ENCODE measurements at regions not wholly inside any gene's neighbourhood (a gene's known extent, or its start where the extent isn't known, plus 50 kb on each side); places are given as distances from the start of the nearest gene placed in this dataset.

- DNase-seq (ENCODE audit: low spot score): no peak
- TF ChIP-seq CTCF (IDR thresholded peaks at IDR 0.05): no peak
- Histone ChIP-seq H3K27ac (no peak overlapping the region), H3K4me3 (no peak overlapping the region)
Observed at GRCh38 chr2:122977580-122977979, 1047.5 kb upstream of the CNTNAP5 start.

GRCh38 chr2:122980671-122981070, 1044.4 kb upstream of the CNTNAP5 start:
- no peak for DNase-seq (ENCODE audit: low spot score)
- H3K27ac ChIP-seq: no peak overlapping the region
- no peak for TF ChIP-seq CTCF (IDR thresholded peaks at IDR 0.05)
- no peak overlapping the region for H3K4me3 ChIP-seq

GRCh38 chr2:122982936-122983335, 1042.2 kb upstream of the CNTNAP5 start:
- Histone ChIP-seq H3K4me3 (no peak overlapping the region), H3K27ac (no peak overlapping the region)
- TF ChIP-seq CTCF (IDR thresholded peaks at IDR 0.05): no peak
- DNase-seq (ENCODE audit: low spot score): no peak

GRCh38 chr2:122988395-122989221, 1036.5 kb upstream of the CNTNAP5 start:
- no peak overlapping the region for H3K27ac ChIP-seq
- no peak for TF ChIP-seq CTCF (IDR thresholded peaks at IDR 0.05)
- H3K4me3 ChIP-seq: no peak overlapping the region
- no peak for DNase-seq (ENCODE audit: low spot score)

GRCh38 chr2:122993592-122993991, 1031.5 kb upstream of the CNTNAP5 start:
- DNase-seq (ENCODE audit: low spot score): no peak
- no peak overlapping the region for H3K4me3 ChIP-seq
- no peak overlapping the region for H3K27ac ChIP-seq
- TF ChIP-seq CTCF (IDR thresholded peaks at IDR 0.05): no peak

GRCh38 chr2:122999258-122999657, 1025.8 kb upstream of the CNTNAP5 start:
- Histone ChIP-seq H3K27ac (no peak overlapping the region), H3K4me3 (no peak overlapping the region)
- no peak for DNase-seq (ENCODE audit: low spot score)
- TF ChIP-seq CTCF (IDR thresholded peaks at IDR 0.05): no peak

- Histone ChIP-seq H3K4me3 (no peak overlapping the region), H3K27ac (no peak overlapping the region)
- no peak for TF ChIP-seq CTCF (IDR thresholded peaks at IDR 0.05)
- no peak for DNase-seq (ENCODE audit: low spot score)
Observed at GRCh38 chr2:122999821-123000220, 1025.3 kb upstream of the CNTNAP5 start.
